ENCODE measurements at regions not wholly inside any gene's neighbourhood (a gene's known extent, or its start where the extent isn't known, plus 50 kb on each side); places are given as distances from the start of the nearest gene placed in this dataset.
"Not testable (repeated sequence)": the region's sequence is repeated elsewhere in the genome, so short reads cannot be mapped to it uniquely, and the experiment has no call there.

GRCh38 chr14:106177266-106178246 is 651.2 kb downstream of the TMEM121 start:
- DNase-seq, result not testable (repeated sequence)

GRCh38 chr14:106179761-106180160 is 653.4 kb downstream of the TMEM121 start:
- no peak for DNase-seq

GRCh38 chr14:106184771-106185170 is 658.4 kb downstream of the TMEM121 start:
- not testable (repeated sequence) for DNase-seq

GRCh38 chr14:106185174-106185836 is 658.9 kb downstream of the TMEM121 start:
- not testable (repeated sequence) for DNase-seq

- DNase-seq, result no peak
Observed at GRCh38 chr14:106185837-106186233, 659.5 kb downstream of the TMEM121 start.

- no peak for DNase-seq
Observed at GRCh38 chr14:106187216-106187615, 660.8 kb downstream of the TMEM121 start.

GRCh38 chr14:106192701-106193100 is 666.3 kb downstream of the TMEM121 start:
- not testable (repeated sequence) for DNase-seq

- not testable (repeated sequence) for DNase-seq
Observed at GRCh38 chr14:106196459-106196858, 670.1 kb downstream of the TMEM121 start.

GRCh38 chr14:106197264-106197663 is 670.9 kb downstream of the TMEM121 start:
- DNase-seq, result not testable (repeated sequence)

GRCh38 chr14:106199097-106199496 is 672.7 kb downstream of the TMEM121 start:
- DNase-seq, result no peak

GRCh38 chr14:106200541-106201315 is 674.3 kb downstream of the TMEM121 start:
- DNase-seq, result no peak

GRCh38 chr14:106201376-106201775 is 675.0 kb downstream of the TMEM121 start:
- peak in 1 of 2 donors; percentile 2 for DNase-seq

GRCh38 chr14:106203438-106203837 is 677.1 kb downstream of the TMEM121 start:
- no peak for DNase-seq

- DNase-seq, result no peak
Observed at GRCh38 chr14:106204063-106204462, 677.7 kb downstream of the TMEM121 start.

- DNase-seq, result no peak
Observed at GRCh38 chr14:106207316-106207715, 680.9 kb downstream of the TMEM121 start.

GRCh38 chr14:106208794-106209193 is 682.4 kb downstream of the TMEM121 start:
- no peak for DNase-seq

- DNase-seq, result no peak
Observed at GRCh38 chr14:106209755-106210154, 683.4 kb downstream of the TMEM121 start.

- no peak for DNase-seq
Observed at GRCh38 chr14:106210650-106211049, 684.3 kb downstream of the TMEM121 start.

GRCh38 chr14:106211334-106211900 is 685.0 kb downstream of the TMEM121 start:
- DNase-seq, result no peak

- DNase-seq, result no peak
Observed at GRCh38 chr14:106215229-106215628, 688.8 kb downstream of the TMEM121 start.

- DNase-seq, result no peak
Observed at GRCh38 chr14:106216679-106217078, 690.3 kb downstream of the TMEM121 start.

- DNase-seq, result no peak
Observed at GRCh38 chr14:106218174-106218573, 691.8 kb downstream of the TMEM121 start.

GRCh38 chr14:106222311-106222710 is 695.9 kb downstream of the TMEM121 start:
- DNase-seq, result no peak

All from hippocampal formation (tissue), 2 donors.